H1 (cell line): ENCODE measurements at regions not wholly inside any gene's neighbourhood (a gene's known extent, or its start where the extent isn't known, plus 50 kb on each side); places are given as distances from the start of the nearest gene placed in this dataset.

Experiments used
- CTCF ChIA-PET: fragments of 300-600 bp; sonication (Branson Sonifier 250); formaldehyde crosslinking; loops from one replicate; lab custom pipeline; 2021; ENCODE audit not compliant: partially characterized antibody; lab: Charles Lee
- POLR2A ChIA-PET: fragments of 300-600 bp; sonication (Branson Sonifier 250); formaldehyde crosslinking; loops from one replicate; lab custom pipeline; 2021; ENCODE audit warnings: inconsistent platforms; ENCODE audit not compliant: partially characterized antibody; lab: Charles Lee
- DNase-seq, 2 experiments: peaks; one replicate each; pipeline versions ENCODE4 v3.0.0 to v3.0.0-alpha.2; 2010 to 2022; ENCODE audit warnings: low spot score in 2 of 2, low read depth in 1 of 2, mixed read lengths in 1 of 2
- FAIRE-seq: peaks from 2 replicates; lab custom pipeline; 2011; peaks lifted over from hg19 to GRCh38; lab: Jason Lieb, UNC
- H2AFZ ChIP-seq: 2 replicates; pipeline ENCODE4 v1.8.1; 2012; ENCODE audit warnings: low read length, inconsistent platforms
- H2AK5ac ChIP-seq: 2 replicates; pipeline ENCODE4 v1.6.1; 2013; ENCODE audit warnings: low read depth, low read length
- H2BK120ac ChIP-seq: replicated peaks from 2 replicates; pipeline ENCODE3; 2013; ENCODE audit warnings: low read depth, low read length, inconsistent platforms
- H2BK12ac ChIP-seq: 2 replicates; pipeline ENCODE4 v1.6.1; 2013; ENCODE audit warnings: low read depth, low read length
- H2BK15ac ChIP-seq: 2 replicates; pipeline ENCODE4 v1.6.1; 2013; ENCODE audit warnings: low read length
- H2BK20ac ChIP-seq: 2 replicates; pipeline ENCODE4 v1.6.1; 2013; ENCODE audit warnings: low read length
- H2BK5ac ChIP-seq: 2 replicates; pipeline ENCODE4 v1.6.1; 2013; ENCODE audit warnings: low read depth, low read length
- H3K14ac ChIP-seq: 2 replicates; pipeline ENCODE4 v1.6.1; 2013; ENCODE audit warnings: inconsistent platforms; ENCODE audit not compliant: insufficient read length
- H3K18ac ChIP-seq: 2 replicates; pipeline ENCODE4 v1.6.1; 2013; ENCODE audit warnings: low read length; ENCODE audit errors: extremely low read depth
- H3K23ac ChIP-seq: 2 replicates; pipeline ENCODE4 v1.6.1; 2013; ENCODE audit warnings: inconsistent platforms; ENCODE audit not compliant: insufficient read length
- H3K23me2 ChIP-seq: 2 replicates; pipeline ENCODE4 v1.6.1; 2013; ENCODE audit warnings: low read depth, low read length
- H3K27ac ChIP-seq: 2 replicates; pipeline ENCODE4 v1.6.1; 2011; ENCODE audit warnings: low read depth, low read length, inconsistent platforms
- H3K27me3 ChIP-seq, 4 experiments: replicated peaks in 1 of 4; 1 replicate in 1 of 4; 2 replicates in 3 of 4; pipeline versions ENCODE4 v1.6.1 to v1.8.1; 2011 to 2013; ENCODE audit warnings: low read length in 3 of 4, mild to moderate bottlenecking in 3 of 4, inconsistent platforms in 2 of 4, mixed read lengths in 2 of 4, moderate library complexity in 1 of 4; ENCODE audit not compliant: control insufficient read depth in 3 of 4, insufficient read depth in 3 of 4; ENCODE audit errors: extremely low read depth in 1 of 4
- H3K36me3 ChIP-seq, 4 experiments: 2 replicates each; pipeline versions ENCODE4 v1.6.1 to v1.8.1; 2011 to 2013; ENCODE audit warnings: mild to moderate bottlenecking in 4 of 4, low read length in 3 of 4, moderate library complexity in 2 of 4, control low read depth in 1 of 4, inconsistent platforms in 1 of 4; ENCODE audit not compliant: insufficient read depth in 4 of 4, control insufficient read depth in 2 of 4
- H3K4ac ChIP-seq: replicated peaks from 2 replicates; pipeline ENCODE3; 2013; ENCODE audit warnings: low read length, low read depth, mixed read lengths, inconsistent platforms; ENCODE audit not compliant: insufficient read length
- H3K4me1 ChIP-seq, 4 experiments: replicated peaks in 1 of 4; 1 replicate in 1 of 4; 2 replicates in 3 of 4; pipeline versions ENCODE4 v1.6.1 to v1.8.1; 2011 to 2013; ENCODE audit warnings: low read length in 3 of 4, inconsistent platforms in 2 of 4, mixed read lengths in 1 of 4; ENCODE audit not compliant: insufficient read depth in 4 of 4, control insufficient read depth in 3 of 4
- H3K4me2 ChIP-seq, 2 experiments: 2 replicates each; pipeline versions ENCODE4 v1.6.1 to v1.8.1; 2011 to 2013; ENCODE audit warnings: low read depth in 2 of 2, low read length in 2 of 2, control low read depth in 1 of 2, inconsistent platforms in 1 of 2, mild to moderate bottlenecking in 1 of 2; ENCODE audit not compliant: insufficient read depth in 1 of 2
- H3K4me3 ChIP-seq, 4 experiments: fragments of 200-600, 300-600 bp in 1 of 4; sonication (generic), shearing (Covaris generic), sonication (Bioruptor Twin) in 1 of 4; 2 replicates each; pipeline versions ENCODE4 v1.5.1 to v1.8.1; 2011 to 2016; ENCODE audit warnings: low read length in 4 of 4, low read depth in 3 of 4, control low read depth in 2 of 4, inconsistent platforms in 2 of 4, mild to moderate bottlenecking in 2 of 4, mixed read lengths in 1 of 4, moderate library complexity in 1 of 4; ENCODE audit not compliant: insufficient read depth in 2 of 4; ENCODE audit errors: extremely low read depth in 1 of 4
- H3K56ac ChIP-seq: replicated peaks from 2 replicates; pipeline ENCODE3; 2013; ENCODE audit warnings: low read depth, mild to moderate bottlenecking, mixed read lengths, low read length, inconsistent platforms; ENCODE audit not compliant: insufficient read length
- H3K79me1 ChIP-seq: 2 replicates; pipeline ENCODE4 v1.6.1; 2013; ENCODE audit warnings: low read depth, low read length, control low read depth
- H3K79me2 ChIP-seq, 2 experiments: 2 replicates each; pipeline versions ENCODE4 v1.6.1 to v1.8.1; 2012 to 2013; ENCODE audit warnings: low read length in 2 of 2, mild to moderate bottlenecking in 2 of 2, inconsistent platforms in 1 of 2; ENCODE audit not compliant: insufficient read depth in 2 of 2, control insufficient read depth in 1 of 2
- H3K9ac ChIP-seq, 4 experiments: replicated peaks in 1 of 4; 1 replicate in 1 of 4; 2 replicates in 3 of 4; pipeline versions ENCODE4 v1.6.1 to v1.8.1; 2011 to 2013; ENCODE audit warnings: low read depth in 3 of 4, low read length in 3 of 4, control low read depth in 2 of 4, mild to moderate bottlenecking in 2 of 4, moderate library complexity in 2 of 4, inconsistent platforms in 1 of 4; ENCODE audit errors: extremely low read depth in 1 of 4
- H3K9me3 ChIP-seq, 2 experiments: 2 replicates each; pipeline versions ENCODE4 v1.6.1 to v1.8.1; 2012 to 2013; ENCODE audit warnings: mild to moderate bottlenecking in 2 of 2, moderate library complexity in 2 of 2, control low read depth in 1 of 2, inconsistent platforms in 1 of 2, low read depth in 1 of 2, low read length in 1 of 2, mixed read lengths in 1 of 2; ENCODE audit not compliant: insufficient read depth in 2 of 2
- H4K20me1 ChIP-seq, 2 experiments: replicated peaks in 1 of 2; 2 replicates each; pipeline versions ENCODE3 to v1.8.1; 2011 to 2013; ENCODE audit warnings: inconsistent platforms in 2 of 2, low read length in 2 of 2, mild to moderate bottlenecking in 1 of 2; ENCODE audit not compliant: insufficient read depth in 2 of 2, control insufficient read depth in 1 of 2
- H4K5ac ChIP-seq: 2 replicates; pipeline ENCODE4 v1.6.1; 2013; ENCODE audit warnings: low read length, low read depth, mixed read lengths, inconsistent platforms; ENCODE audit not compliant: insufficient read length
- H4K8ac ChIP-seq: 2 replicates; pipeline ENCODE4 v1.8.0; 2013; ENCODE audit warnings: mild to moderate bottlenecking, moderate library complexity, low read length, inconsistent platforms; ENCODE audit not compliant: insufficient read depth; ENCODE audit errors: extremely low read depth
- H4K91ac ChIP-seq: replicated peaks from 2 replicates; pipeline ENCODE3; 2013; ENCODE audit warnings: low read length, mixed read lengths, inconsistent platforms; ENCODE audit not compliant: insufficient read length
- BACH1 ChIP-seq: IDR thresholded peaks from 2 replicates; pipeline ENCODE4 v1.6.1; 2012; ENCODE audit warnings: low read length, improper control_type of control experiment
- CBX8 ChIP-seq: fragments of 300-800, 300-1000 bp; sonication (generic); IDR thresholded peaks from 2 replicates; pipeline ENCODE4 v1.7.1; 2016; ENCODE audit warnings: low read depth, low read length, borderline replicate concordance
- CHD1 ChIP-seq: IDR thresholded peaks from 2 replicates; pipeline ENCODE4 v1.6.1; 2012; ENCODE audit warnings: low read depth, low read length, improper control_type of control experiment
- MAX ChIP-seq: IDR thresholded peaks from 2 replicates; pipeline ENCODE4 v1.6.1; 2012; ENCODE audit warnings: inconsistent platforms
- PHF8 ChIP-seq: fragments of 200-600 bp; sonication (generic); conservative IDR thresholded peaks from 2 replicates; pipeline ENCODE4 v1.7.1; 2012; ENCODE audit warnings: low read depth, mild to moderate bottlenecking, inconsistent platforms, low read length, moderate library complexity
- RXRA ChIP-seq: IDR thresholded peaks from 2 replicates; pipeline ENCODE4 v1.6.1; 2011; ENCODE audit warnings: low read depth, mild to moderate bottlenecking, low read length, moderate library complexity; ENCODE audit not compliant: insufficient read depth
- SAP30 ChIP-seq: fragments of 300-600 bp; sonication (generic); IDR thresholded peaks from 2 replicates; pipeline ENCODE4 v1.7.1; 2012; ENCODE audit warnings: low read length, moderate library complexity, mild to moderate bottlenecking, inconsistent platforms; ENCODE audit not compliant: insufficient read depth, insufficient replicate concordance
- SP2 ChIP-seq: IDR thresholded peaks from 2 replicates; pipeline ENCODE4 v1.6.1; 2012; ENCODE audit warnings: mild to moderate bottlenecking, low read length, inconsistent platforms
- WGBS, 2 experiments: shearing (Covaris generic) in 1 of 2; methylation state at CpG; one replicate each; pipeline versions ENCODE4 v1.1.6 to v1.1.7; 2013 to 2015; ENCODE audit warnings: low lambda C conversion rate in 2 of 2, mixed read lengths in 2 of 2, inconsistent platforms in 1 of 2, low coverage in 1 of 2, missing lambda C conversion rate in 1 of 2; ENCODE audit not compliant: insufficient replicate concordance in 2 of 2, insufficient coverage in 1 of 2, insufficient read length in 1 of 2; ENCODE audit errors: extremely low coverage in 1 of 2, missing lambda C conversion rate in 1 of 2; 5-methylcytosine and 5-hydroxymethylcytosine counted together
- TF ChIP-seq, protein P1 (sequence below): IDR thresholded peaks from 2 replicates; pipeline ENCODE4 v1.6.1; 2012; ENCODE audit warnings: low read length, inconsistent platforms
- TF ChIP-seq, protein P2 (sequence below), 3 experiments: IDR thresholded peaks; 1 replicate in 2 of 3; 2 replicates in 1 of 3; pipeline versions ENCODE4 v1.5.1 to v1.6.1; 2011; ENCODE audit warnings: low read length in 3 of 3, mild to moderate bottlenecking in 3 of 3, inconsistent platforms in 2 of 3, low read depth in 1 of 3, moderate library complexity in 1 of 3; ENCODE audit not compliant: insufficient read depth in 1 of 3; ENCODE audit errors: control extremely low read depth in 1 of 3

DNA sequence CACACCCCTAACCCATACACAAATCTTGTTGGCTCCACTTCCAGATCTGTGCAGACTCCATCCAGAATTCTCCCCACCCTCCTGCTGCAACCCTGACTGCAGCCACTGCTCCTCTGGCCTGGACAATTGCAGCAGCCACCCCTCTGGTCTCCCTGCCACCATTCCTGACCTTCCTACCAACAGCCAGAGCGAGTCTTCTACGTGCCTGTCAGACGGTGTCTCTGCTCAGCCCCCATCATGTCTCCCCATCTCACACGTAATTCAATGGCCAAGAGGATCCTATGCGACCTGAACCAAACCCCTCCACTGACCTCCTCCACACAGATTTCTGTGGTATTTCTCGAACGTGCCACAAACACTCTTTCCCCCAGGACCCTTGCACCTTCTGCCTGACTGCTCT, 103.3 kb downstream of the TPRA1 start:
- no peak overlapping the region for H2AK5ac ChIP-seq
- no peaks in the 10 kb centered on the region for H3K23me2 ChIP-seq
- POLR2A ChIA-PET = no interaction called here
- H2BK20ac ChIP-seq = no peak overlapping the region
- H2BK15ac ChIP-seq = no peak overlapping the region
- H2BK120ac ChIP-seq = no peak overlapping the region
- peak overlapping the region; percentile 12; the same call in 1 of the 2 replicates for H4K8ac ChIP-seq
- no peak overlapping the region for H3K9ac ChIP-seq
- WGBS, 2 experiments = 80% methylated on average over 6 of the region's 7 CpGs; no CpG with 5 or more reads in 1 of the 2 experiments
- FAIRE-seq = no peak
- H4K5ac ChIP-seq = no peak overlapping the region
- no peak overlapping the region for H3K4me3 ChIP-seq
- H4K91ac ChIP-seq = no peak overlapping the region
- no peak overlapping the region for H3K56ac ChIP-seq
- H3K18ac ChIP-seq = no peak overlapping the region
- CTCF ChIA-PET = no interaction called here
- H4K20me1 ChIP-seq = no peaks in the 10 kb centered on the region
- no peak overlapping the region for H2AFZ ChIP-seq
- H3K9me3 ChIP-seq = 0 out of 4 replicates have a peak, but pooled peaks cover 0 to 1% of the 10 kb centered on the region in 2 experiments
- no peak overlapping the region for H3K23ac ChIP-seq
- no peak overlapping the region for H3K4ac ChIP-seq
- H3K14ac ChIP-seq = no peak overlapping the region
- H3K27ac ChIP-seq = no peak overlapping the region
- H3K79me2 ChIP-seq = no peaks in the 10 kb centered on the region
- H3K36me3 ChIP-seq = no peaks in the 10 kb centered on the region
- peaks cover 0 to 4% (median 2%) of the 10 kb centered on the region in 4 experiments; a peak in 2 of 7 replicates for H3K4me1 ChIP-seq
- H3K4me2 ChIP-seq = no peak overlapping the region
- H2BK12ac ChIP-seq = no peak overlapping the region
- peak in 1 of 2 experiments; percentile 26 for DNase-seq
- no peaks in the 10 kb centered on the region for H3K79me1 ChIP-seq
- no peak overlapping the region for H2BK5ac ChIP-seq
- no peaks in the 10 kb centered on the region for H3K27me3 ChIP-seq
- TF ChIP-seq, protein P1, sequence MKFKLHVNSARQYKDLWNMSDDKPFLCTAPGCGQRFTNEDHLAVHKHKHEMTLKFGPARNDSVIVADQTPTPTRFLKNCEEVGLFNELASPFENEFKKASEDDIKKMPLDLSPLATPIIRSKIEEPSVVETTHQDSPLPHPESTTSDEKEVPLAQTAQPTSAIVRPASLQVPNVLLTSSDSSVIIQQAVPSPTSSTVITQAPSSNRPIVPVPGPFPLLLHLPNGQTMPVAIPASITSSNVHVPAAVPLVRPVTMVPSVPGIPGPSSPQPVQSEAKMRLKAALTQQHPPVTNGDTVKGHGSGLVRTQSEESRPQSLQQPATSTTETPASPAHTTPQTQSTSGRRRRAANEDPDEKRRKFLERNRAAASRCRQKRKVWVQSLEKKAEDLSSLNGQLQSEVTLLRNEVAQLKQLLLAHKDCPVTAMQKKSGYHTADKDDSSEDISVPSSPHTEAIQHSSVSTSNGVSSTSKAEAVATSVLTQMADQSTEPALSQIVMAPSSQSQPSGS = no peak
- no peak for TF ChIP-seq MAX
- no peak for TF ChIP-seq BACH1
- TF ChIP-seq, protein P2, sequence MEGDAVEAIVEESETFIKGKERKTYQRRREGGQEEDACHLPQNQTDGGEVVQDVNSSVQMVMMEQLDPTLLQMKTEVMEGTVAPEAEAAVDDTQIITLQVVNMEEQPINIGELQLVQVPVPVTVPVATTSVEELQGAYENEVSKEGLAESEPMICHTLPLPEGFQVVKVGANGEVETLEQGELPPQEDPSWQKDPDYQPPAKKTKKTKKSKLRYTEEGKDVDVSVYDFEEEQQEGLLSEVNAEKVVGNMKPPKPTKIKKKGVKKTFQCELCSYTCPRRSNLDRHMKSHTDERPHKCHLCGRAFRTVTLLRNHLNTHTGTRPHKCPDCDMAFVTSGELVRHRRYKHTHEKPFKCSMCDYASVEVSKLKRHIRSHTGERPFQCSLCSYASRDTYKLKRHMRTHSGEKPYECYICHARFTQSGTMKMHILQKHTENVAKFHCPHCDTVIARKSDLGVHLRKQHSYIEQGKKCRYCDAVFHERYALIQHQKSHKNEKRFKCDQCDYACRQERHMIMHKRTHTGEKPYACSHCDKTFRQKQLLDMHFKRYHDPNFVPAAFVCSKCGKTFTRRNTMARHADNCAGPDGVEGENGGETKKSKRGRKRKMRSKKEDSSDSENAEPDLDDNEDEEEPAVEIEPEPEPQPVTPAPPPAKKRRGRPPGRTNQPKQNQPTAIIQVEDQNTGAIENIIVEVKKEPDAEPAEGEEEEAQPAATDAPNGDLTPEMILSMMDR (IDR thresholded peaks at IDR 0.05; ENCODE audit: control extremely low read depth in 1 of 3, insufficient read depth in 1 of 3, low read depth in 1 of 3, low read length in 3 of 3) = no peak
- no peak for TF ChIP-seq SAP30
- TF ChIP-seq CBX8 = no peak
- no peak for TF ChIP-seq SP2
- no peak for TF ChIP-seq PHF8
- TF ChIP-seq RXRA = no peak
- no peak for TF ChIP-seq CHD1
